Naive B cell (primary cell): ENCODE measurements at regions not wholly inside any gene's neighbourhood (a gene's known extent, or its start where the extent isn't known, plus 50 kb on each side); places are given as distances from the start of the nearest gene placed in this dataset.
A peak's percentile ranks its signal among the peaks of the same experiment; 100 is the strongest.

Experiments
- ATAC-seq, 2 donors: fragments of 150-1000 bp; cut with Tn5 transposase; 2 replicates each; pipeline ENCODE4 v1.10.0; 2021; ENCODE audit warnings: low read depth in 2 of 2, mild to moderate bottlenecking in 2 of 2, moderate library complexity in 2 of 2
- DNase-seq: peaks from one replicate; pipeline ENCODE4 v3.0.0; 2022
- H3K27ac Mint-ChIP-seq, 6 donors: one replicate each; pipeline ENCODE4 v1.8.0; 2020 to 2022; ENCODE audit warnings: mild to moderate bottlenecking in 6 of 6, mixed read lengths in 6 of 6, moderate library complexity in 5 of 6, inconsistent platforms in 2 of 6
- H3K27me3 Mint-ChIP-seq, 3 donors: one replicate each; pipeline ENCODE4 v1.8.0; 2021 to 2022; ENCODE audit warnings: mixed read lengths in 3 of 3, mild to moderate bottlenecking in 1 of 3
- H3K36me3 Mint-ChIP-seq, 2 donors: one replicate each; pipeline ENCODE4 v1.8.0; 2020 to 2022; ENCODE audit warnings: mixed read lengths in 2 of 2, inconsistent platforms in 1 of 2, mild to moderate bottlenecking in 1 of 2
- H3K4me1 Mint-ChIP-seq, 3 donors: one replicate each; pipeline ENCODE4 v1.8.0; 2020 to 2022; ENCODE audit warnings: mixed read lengths in 3 of 3, inconsistent platforms in 1 of 3, mild to moderate bottlenecking in 1 of 3, moderate library complexity in 1 of 3
- H3K4me3 Mint-ChIP-seq, 8 donors: one replicate each; pipeline ENCODE4 v1.8.0; 2020 to 2022; ENCODE audit warnings: mild to moderate bottlenecking in 8 of 8, mixed read lengths in 8 of 8, moderate library complexity in 8 of 8, inconsistent platforms in 2 of 8
- H3K9me3 Mint-ChIP-seq, 7 donors: one replicate each; pipeline ENCODE4 v1.8.0; 2020 to 2022; ENCODE audit warnings: mixed read lengths in 7 of 7, mild to moderate bottlenecking in 5 of 7, inconsistent platforms in 2 of 7, moderate library complexity in 1 of 7

DNA sequence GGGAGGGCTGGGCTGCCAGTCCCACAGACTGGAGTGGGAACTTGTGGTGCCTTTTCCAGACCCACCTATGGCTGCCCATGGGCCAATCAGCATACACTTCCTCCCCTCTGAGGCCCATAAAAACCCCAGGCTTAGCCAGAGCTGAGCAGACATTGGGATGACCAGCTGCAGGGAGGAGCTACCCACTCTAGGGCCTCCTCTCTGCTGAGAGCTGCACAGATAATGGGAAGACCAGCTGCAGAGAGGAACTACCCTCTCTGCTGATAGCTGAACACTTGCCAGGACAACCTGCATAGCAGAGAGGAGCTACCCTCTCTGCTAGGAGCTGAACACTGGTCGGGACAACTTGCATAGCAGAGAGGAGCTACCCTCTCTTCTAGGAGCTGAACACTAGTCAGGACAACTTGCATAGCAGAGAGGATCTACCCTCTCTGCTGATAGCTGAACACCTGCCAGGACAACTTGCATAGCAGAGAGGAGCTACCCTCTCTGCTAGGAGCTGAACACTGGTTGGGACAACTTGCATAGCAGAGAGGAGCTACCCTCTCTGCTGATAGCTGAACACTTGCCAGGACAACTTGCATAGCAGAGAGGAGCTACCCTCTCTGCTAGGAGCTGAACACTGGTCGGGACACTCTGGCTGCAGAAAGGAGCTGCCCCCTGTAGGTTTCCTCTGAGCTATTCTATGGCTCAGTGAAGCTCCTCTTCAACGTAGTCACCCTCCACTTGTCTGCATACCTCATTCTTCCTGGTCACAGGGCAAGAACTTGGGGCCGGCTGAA lies 88.3 kb upstream of the CACUL1 start:
- Mint-ChIP-seq H3K4me1 (no peaks in the 10 kb centered on the region), H3K27me3 (peaks cover 0 to 37% (median 12%) of the 10 kb centered on the region in 3 donors), H3K4me3 (no peak overlapping the region), H3K36me3 (no peaks in the 10 kb centered on the region), H3K27ac (peak overlapping the region in 1 of 6 donors; percentile 69), H3K9me3 (peaks cover 0 to 3% (median 1%) of the 10 kb centered on the region in 7 donors)
- ATAC-seq (no peak), DNase-seq (no peak)

DNA sequence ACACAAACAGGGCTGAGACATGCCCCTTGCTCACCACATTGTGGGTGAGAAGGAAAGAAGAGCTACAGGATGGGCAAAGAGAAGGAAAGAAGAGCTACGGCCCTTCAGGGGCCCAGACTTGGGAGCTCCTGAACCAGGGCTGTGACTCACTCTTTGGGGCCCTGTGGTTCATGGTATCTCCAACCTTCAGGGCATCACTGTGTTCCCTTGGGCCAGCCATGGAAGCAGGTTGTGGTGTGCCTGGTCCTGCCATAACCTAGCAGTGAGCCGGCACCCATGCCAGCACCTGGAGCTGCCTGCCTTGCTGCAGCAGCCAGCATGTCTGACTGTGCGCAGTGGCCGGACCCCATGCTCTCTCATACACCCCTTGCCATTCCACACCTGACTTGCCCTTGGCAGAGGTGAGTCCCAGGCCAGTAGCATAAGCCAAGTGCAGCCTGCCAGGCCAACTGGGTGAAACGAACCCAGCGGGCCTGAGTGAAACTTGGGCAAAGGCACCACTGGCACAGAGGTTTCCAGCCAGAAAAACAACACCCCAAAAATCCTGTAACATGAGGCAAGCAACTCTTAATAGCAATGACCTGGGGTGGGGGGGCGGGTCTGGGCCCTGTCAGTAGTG lies 89.0 kb upstream of the CACUL1 start:
- no peak overlapping the region for H3K4me3 Mint-ChIP-seq
- DNase-seq (no peak), ATAC-seq (no peak)
- H3K27me3 Mint-ChIP-seq: peaks cover 0 to 37% (median 12%) of the 10 kb centered on the region in 3 donors
- peaks cover 0 to 3% (median 1%) of the 10 kb centered on the region in 7 donors for H3K9me3 Mint-ChIP-seq
- H3K36me3 Mint-ChIP-seq: no peaks in the 10 kb centered on the region
- H3K4me1 Mint-ChIP-seq: no peaks in the 10 kb centered on the region
- no peak overlapping the region for H3K27ac Mint-ChIP-seq

DNA sequence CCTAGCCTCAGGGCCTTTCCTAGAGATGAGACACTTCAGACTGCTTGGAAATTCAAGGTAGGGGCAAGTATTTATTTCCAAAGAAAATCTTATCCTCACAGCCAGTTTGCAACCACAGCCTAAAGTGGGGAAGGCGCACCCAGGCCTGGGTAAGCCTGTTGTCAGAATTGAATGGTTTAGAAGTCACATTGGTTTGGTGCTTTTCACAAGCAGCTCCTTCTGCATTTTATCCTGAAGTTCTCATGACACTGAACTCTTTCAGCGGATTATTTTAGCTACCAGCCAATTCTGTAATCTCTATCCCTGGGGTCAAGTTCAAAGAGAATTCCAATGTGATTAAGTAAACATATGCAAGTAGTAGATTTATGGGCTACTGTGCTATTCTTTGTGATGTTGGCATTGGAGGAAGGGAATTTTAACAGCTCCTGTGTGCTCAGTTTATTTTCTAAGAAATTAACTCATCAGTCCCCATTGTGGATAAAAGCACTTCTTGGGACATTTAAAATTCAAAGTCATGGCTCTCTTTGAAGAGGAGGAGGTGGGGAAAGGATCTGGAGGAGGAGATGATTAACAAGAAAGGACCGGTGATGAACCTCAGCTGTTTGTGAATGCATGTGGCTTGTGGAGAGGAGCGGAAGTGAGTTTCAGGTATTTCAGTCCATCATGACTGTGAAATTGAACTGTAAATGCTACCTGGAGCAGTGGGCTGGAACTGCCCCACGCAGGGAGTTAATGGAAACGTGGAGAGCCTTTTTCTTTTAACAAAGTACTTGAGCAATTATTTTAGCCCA lies 90.2 kb upstream of the CACUL1 start:
- peaks cover 0 to 3% (median 0%) of the 10 kb centered on the region in 7 donors for H3K9me3 Mint-ChIP-seq
- H3K36me3 Mint-ChIP-seq: no peaks in the 10 kb centered on the region
- DNase-seq: no peak
- H3K27me3 Mint-ChIP-seq: peaks cover 0 to 37% (median 7%) of the 10 kb centered on the region in 3 donors
- no peak overlapping the region for H3K27ac Mint-ChIP-seq
- ATAC-seq: no peak
- H3K4me3 Mint-ChIP-seq: no peak overlapping the region
- no peaks in the 10 kb centered on the region for H3K4me1 Mint-ChIP-seq

DNA sequence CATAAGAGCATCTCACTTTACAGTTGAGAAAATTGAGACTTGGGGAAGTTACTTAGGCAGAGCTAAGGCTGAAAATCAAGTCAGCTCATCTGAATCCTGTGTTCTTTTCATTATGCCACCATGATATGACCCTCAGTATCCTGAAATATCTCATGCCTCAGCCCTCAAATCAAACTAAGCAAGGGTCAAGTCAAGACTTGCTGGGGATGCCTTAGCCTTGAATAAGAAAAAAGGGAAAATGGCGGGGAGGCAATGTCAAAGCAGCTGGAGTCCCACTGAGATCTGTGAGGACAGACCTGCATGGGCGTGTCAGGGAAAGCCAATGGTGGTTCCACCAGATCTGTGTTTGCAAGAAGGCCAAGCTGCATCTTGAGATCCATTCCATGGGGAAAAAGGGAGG lies 91.0 kb upstream of the CACUL1 start:
- Mint-ChIP-seq H3K4me1 (no peaks in the 10 kb centered on the region), H3K27ac (no peak overlapping the region), H3K9me3 (peaks cover 0 to 3% (median 0%) of the 10 kb centered on the region in 7 donors), H3K36me3 (no peaks in the 10 kb centered on the region), H3K4me3 (no peak overlapping the region), H3K27me3 (peaks cover 0 to 30% (median 7%) of the 10 kb centered on the region in 3 donors)
- ATAC-seq (no peak), DNase-seq (no peak)

DNA sequence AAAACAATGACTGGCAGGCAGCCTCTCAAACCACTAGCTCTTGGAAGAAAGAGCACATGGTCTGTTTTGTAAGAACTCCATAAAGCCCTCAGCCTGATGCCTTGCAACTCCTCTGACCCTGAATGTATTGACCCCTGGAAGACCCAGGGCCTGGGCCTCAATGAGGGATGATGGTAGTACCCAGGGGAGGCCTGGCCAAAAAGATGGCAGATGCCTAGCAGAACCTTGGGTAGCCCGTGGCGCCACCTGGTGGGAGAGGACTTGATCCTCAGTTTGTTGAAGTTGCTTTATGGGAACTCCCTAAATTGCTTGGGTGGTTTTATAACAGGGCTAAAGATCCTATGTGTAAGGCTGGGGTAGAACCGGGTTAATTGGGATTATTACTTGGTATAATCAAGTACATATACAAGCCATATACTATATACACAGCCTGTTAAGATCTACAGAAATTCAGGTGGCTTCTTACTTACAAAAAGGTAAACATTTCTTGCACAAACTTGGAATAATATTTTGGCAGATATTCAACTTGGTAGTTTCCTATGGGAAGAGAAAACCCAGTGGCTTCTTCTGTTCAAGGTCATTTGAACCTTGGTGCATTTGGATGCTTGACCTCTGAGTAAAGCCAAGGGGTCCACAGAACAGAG lies 95.8 kb upstream of the CACUL1 start:
- Mint-ChIP-seq H3K4me1 (peaks cover 0 to 9% (median 4%) of the 10 kb centered on the region in 3 donors), H3K36me3 (no peaks in the 10 kb centered on the region), H3K27me3 (peaks cover 6 to 33% (median 11%) of the 10 kb centered on the region in 3 donors), H3K4me3 (no peak overlapping the region), H3K27ac (no peak overlapping the region), H3K9me3 (no peaks in the 10 kb centered on the region)
- ATAC-seq (peak; percentile 32 to 69), DNase-seq (peak; percentile 30)

DNA sequence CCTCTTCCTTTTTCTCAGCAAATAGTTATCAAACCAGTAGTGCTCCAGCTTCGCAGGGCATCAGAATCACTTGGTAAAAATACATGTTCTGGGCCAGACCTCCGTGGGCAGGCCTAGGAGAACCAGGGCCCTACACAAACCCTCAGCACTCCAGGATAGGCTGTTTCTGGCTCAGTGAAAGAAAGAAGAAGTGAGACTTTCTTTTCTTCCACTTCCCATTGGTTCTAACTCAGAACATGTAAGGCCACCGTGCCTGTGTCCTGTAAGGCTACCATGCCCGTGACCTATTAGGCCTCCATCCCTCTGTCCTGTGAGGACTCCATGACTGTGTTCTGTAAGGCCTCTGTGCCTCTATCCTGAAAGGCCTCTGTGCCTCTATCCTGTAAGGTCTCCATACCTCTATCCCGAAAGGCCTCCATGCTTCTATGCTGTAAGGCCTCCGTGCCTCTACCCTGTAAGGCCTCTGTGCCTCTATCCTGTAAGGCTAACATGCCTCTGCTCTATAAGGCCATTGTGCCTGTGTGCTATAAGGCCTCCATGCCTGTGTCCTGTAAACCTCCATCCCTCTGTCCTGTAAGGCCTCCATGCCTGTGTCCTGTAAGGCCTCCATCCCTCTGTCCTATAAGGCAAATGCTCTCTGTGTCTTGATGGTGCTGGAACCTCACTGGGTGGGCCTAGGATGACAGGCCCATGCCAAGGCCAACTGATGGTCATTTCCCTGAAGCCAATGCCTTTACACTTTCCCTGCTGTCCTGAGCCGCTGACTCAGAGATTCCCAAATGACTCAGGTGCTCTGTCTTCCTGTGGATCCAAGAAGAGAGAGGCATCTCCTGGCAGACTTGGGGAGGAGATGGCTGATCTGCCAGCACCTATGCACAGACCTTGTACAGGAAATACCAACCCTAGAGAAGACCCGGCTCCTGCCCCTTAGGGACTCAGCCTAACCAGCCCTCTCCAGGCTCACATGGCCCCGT lies 96.6 kb upstream of the CACUL1 start:
- H3K27ac Mint-ChIP-seq: peak overlapping the region in 1 of 6 donors; percentile 39
- ATAC-seq (peak in 1 of 2 donors; percentile 41), DNase-seq (no peak)
- no peak overlapping the region for H3K4me3 Mint-ChIP-seq
- peaks cover 0 to 9% (median 4%) of the 10 kb centered on the region in 3 donors for H3K4me1 Mint-ChIP-seq
- no peaks in the 10 kb centered on the region for H3K36me3 Mint-ChIP-seq
- H3K9me3 Mint-ChIP-seq: no peaks in the 10 kb centered on the region
- H3K27me3 Mint-ChIP-seq: peaks cover 10 to 33% (median 17%) of the 10 kb centered on the region in 3 donors

DNA sequence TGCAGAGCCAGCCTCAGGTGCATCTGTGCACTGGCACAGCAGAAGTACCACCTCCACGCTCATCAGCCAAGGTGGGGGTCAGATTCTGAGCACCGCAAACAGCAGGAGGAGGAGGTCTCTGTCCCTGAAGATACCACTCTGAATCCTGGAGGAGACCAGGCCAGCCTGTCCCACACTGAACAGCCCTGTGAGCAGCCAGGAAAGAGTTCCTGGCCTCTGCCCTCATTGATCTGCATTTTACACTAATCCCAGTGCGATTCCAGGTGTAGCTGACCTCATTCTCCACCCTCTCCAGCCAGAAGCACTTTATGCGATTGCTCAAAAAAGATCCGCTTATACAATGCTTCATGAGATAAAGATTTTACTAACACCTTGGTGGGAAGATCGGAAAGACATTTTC lies 99.1 kb upstream of the CACUL1 start:
- peaks cover 0 to 9% (median 4%) of the 10 kb centered on the region in 3 donors for H3K4me1 Mint-ChIP-seq
- H3K27me3 Mint-ChIP-seq: peaks cover 10 to 20% (median 19%) of the 10 kb centered on the region in 3 donors
- DNase-seq (no peak), ATAC-seq (no peak)
- H3K9me3 Mint-ChIP-seq: peaks cover 0 to 5% (median 2%) of the 10 kb centered on the region in 7 donors
- H3K36me3 Mint-ChIP-seq: no peaks in the 10 kb centered on the region
- no peak overlapping the region for H3K27ac Mint-ChIP-seq
- no peak overlapping the region for H3K4me3 Mint-ChIP-seq

DNA sequence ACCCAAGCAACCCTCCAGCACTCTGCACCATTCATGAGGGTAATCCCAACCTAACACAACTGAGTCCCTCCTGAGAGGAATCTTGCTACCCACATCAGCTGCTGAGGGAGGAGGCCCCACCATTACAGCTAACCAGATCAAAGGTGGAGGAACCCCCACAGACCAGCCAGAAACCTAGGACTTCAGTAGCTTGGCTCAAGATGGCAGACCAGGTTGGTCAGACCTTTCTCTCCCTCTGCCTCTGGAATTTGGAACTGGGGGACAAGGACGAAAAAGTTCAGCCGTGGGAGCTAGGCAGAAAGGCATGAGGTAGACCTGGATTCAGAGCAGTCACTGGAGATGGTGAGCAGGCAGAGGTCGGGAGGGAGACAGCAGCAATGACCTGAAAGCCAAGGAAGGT lies 101.3 kb upstream of the CACUL1 start:
- Mint-ChIP-seq H3K36me3 (peaks cover 0 to 4% of the 10 kb centered on the region in 2 donors), H3K9me3 (peaks cover 0 to 5% (median 2%) of the 10 kb centered on the region in 7 donors), H3K4me3 (no peak overlapping the region), H3K4me1 (peaks cover 0 to 7% (median 2%) of the 10 kb centered on the region in 3 donors), H3K27ac (no peak overlapping the region), H3K27me3 (peaks cover 10 to 35% (median 20%) of the 10 kb centered on the region in 3 donors)
- ATAC-seq: no peak
- no peak for DNase-seq

DNA sequence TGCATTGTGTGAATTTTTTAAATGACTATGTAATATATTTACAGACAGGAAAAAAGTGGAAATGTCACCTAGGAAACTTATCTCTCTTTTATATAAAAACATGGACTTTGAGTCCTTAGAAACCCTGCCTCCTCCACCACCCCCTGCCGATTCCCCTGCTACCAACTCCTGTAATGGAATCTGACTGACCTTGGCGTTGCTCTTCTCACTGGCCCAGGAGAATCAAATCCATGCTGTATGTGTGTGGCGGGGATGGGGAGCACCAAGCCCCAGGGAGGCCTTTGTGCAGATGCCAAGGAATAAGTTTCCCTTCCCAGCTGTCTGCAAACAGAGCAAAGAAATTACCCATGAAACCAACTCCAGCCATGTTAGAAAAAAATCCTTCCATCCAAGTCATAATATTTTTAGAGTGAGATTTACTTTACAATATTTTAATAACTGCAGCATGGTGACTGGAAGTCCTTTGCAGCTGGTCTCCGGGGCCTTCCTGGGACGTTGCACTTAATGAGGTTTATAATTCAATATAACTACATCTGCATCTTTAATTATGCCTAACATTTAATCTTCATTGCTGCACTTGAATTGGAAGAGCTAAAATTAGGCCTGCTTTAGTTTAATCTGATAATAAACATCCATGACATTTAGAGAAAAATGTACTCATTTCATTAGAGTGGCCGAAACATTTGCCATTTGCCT lies 111.4 kb upstream of the CACUL1 start:
- Mint-ChIP-seq H3K4me3 (no peak overlapping the region), H3K4me1 (no peaks in the 10 kb centered on the region), H3K9me3 (peaks cover 2 to 15% (median 3%) of the 10 kb centered on the region in 7 donors), H3K27ac (no peak overlapping the region), H3K36me3 (no peaks in the 10 kb centered on the region), H3K27me3 (peaks cover 15 to 24% (median 18%) of the 10 kb centered on the region in 3 donors)
- DNase-seq: no peak
- ATAC-seq: no peak

DNA sequence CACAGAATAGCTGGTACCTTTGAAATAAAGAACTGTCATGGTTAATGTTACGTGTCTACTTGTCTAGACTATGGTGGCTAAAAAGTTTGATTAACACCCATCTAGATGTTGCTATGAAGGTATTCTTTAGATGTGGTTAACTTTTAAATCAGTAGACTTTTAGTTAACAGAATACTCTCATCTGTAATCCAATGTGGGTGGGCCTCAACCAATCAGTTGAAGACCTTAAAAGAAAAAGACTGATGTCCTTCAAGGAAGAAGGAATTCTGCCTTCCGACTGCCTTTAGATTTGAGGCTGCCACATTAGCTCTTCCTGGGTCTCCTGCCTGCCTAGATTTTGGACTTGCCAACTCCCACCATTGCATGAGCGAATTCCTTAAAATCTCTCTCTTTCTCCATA lies 113.0 kb upstream of the CACUL1 start:
- no peak overlapping the region for H3K27ac Mint-ChIP-seq
- H3K27me3 Mint-ChIP-seq: peaks cover 10 to 19% (median 17%) of the 10 kb centered on the region in 3 donors
- H3K4me3 Mint-ChIP-seq: no peak overlapping the region
- H3K4me1 Mint-ChIP-seq: no peaks in the 10 kb centered on the region
- H3K36me3 Mint-ChIP-seq: no peaks in the 10 kb centered on the region
- ATAC-seq (no peak), DNase-seq (no peak)
- H3K9me3 Mint-ChIP-seq: peaks cover 0 to 4% (median 0%) of the 10 kb centered on the region in 7 donors

DNA sequence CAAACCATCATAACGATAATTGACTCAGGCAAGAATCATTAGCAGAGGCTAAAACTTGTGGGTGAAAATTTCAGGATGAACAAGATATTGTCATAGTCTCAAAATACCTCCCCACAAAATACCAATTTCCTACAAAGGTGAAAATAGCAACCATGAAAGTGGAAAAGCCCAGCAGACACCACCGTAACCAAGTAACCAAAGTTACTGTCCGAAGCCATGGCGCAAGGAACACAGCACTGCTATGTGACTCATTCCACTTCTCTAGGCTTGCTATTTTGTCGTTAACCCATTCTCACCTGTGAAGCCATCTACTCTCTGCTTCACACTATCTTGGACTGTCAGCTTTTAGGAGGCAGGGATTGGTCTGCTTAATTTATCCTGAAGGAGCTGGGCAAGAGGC lies 113.8 kb upstream of the CACUL1 start:
- ATAC-seq (no peak), DNase-seq (no peak)
- Mint-ChIP-seq H3K36me3 (no peaks in the 10 kb centered on the region), H3K27ac (no peak overlapping the region), H3K4me1 (no peaks in the 10 kb centered on the region), H3K4me3 (no peak overlapping the region), H3K9me3 (no peaks in the 10 kb centered on the region), H3K27me3 (peaks cover 18 to 25% (median 19%) of the 10 kb centered on the region in 3 donors)
